ENCODE measurements at regions not wholly inside any gene's neighbourhood (a gene's known extent, or its start where the extent isn't known, plus 50 kb on each side); places are given as distances from the start of the nearest gene placed in this dataset.

- H3K4me2 ChIP-seq, result no peak overlapping the region
- no peaks in the 10 kb centered on the region for H3K27me3 ChIP-seq (ENCODE audit: insufficient read depth, low read depth)
- no peaks in the 10 kb centered on the region for H3F3A ChIP-seq (ENCODE audit: insufficient read depth, low read depth)
- no peaks in the 10 kb centered on the region for H3K9me3 ChIP-seq (ENCODE audit: insufficient read depth, low read depth)
- ChIA-PET POLR2A (ENCODE audit: unreplicated experiment) (no interaction called here), CTCF (no interaction called here)
- H2AFZ ChIP-seq, result no peak overlapping the region
- H3K36me3 ChIP-seq (ENCODE audit: low read depth), result no peaks in the 10 kb centered on the region
- no peaks in the 10 kb centered on the region for H3K4me1 ChIP-seq (replicated peaks; ENCODE audit: insufficient read depth)
- intact Hi-C loops (cut with micrococcal nuclease; ENCODE audit: unreplicated experiment), result no loop called here
- no TSS peak for BruUV-seq (replicated peaks)
- no peaks in the 10 kb centered on the region for H4K20me1 ChIP-seq (ENCODE audit: insufficient read depth)
- TF ChIP-seq CTCF (conservative IDR thresholded peaks at IDR 0.05) (no peak), EZH2 (IDR thresholded peaks at IDR 0.05; ENCODE audit: low read depth) (no peak)
- no peaks in the 10 kb centered on the region for H3K9me2 ChIP-seq (ENCODE audit: insufficient read depth)
- no peaks in the 10 kb centered on the region for H3K79me2 ChIP-seq (ENCODE audit: low read depth)
- no peak for DNase-seq
- H3K27ac ChIP-seq, result no peak overlapping the region
- H3K4me3 ChIP-seq, result no peak overlapping the region
These were observed 85.0 kb upstream of the LINC00305 start for GRCh38 chr18:64233851-64234250.

- Histone ChIP-seq H3K79me2 (ENCODE audit: low read depth) (no peaks in the 10 kb centered on the region), H3K4me1 (replicated peaks; ENCODE audit: insufficient read depth) (no peaks in the 10 kb centered on the region), H3K27me3 (ENCODE audit: insufficient read depth, low read depth) (no peaks in the 10 kb centered on the region), H2AFZ (no peak overlapping the region), H3K27ac (no peak overlapping the region), H3K4me3 (no peak overlapping the region), H3K36me3 (ENCODE audit: low read depth) (no peaks in the 10 kb centered on the region), H3K9me2 (ENCODE audit: insufficient read depth) (no peaks in the 10 kb centered on the region), H3F3A (ENCODE audit: insufficient read depth, low read depth) (no peaks in the 10 kb centered on the region), H3K9me3 (ENCODE audit: insufficient read depth, low read depth) (no peaks in the 10 kb centered on the region), H3K4me2 (no peak overlapping the region), H4K20me1 (ENCODE audit: insufficient read depth) (no peaks in the 10 kb centered on the region)
- intact Hi-C loops (cut with micrococcal nuclease; ENCODE audit: unreplicated experiment), result no loop called here
- TF ChIP-seq CTCF (conservative IDR thresholded peaks at IDR 0.05) (no peak), EZH2 (IDR thresholded peaks at IDR 0.05; ENCODE audit: low read depth) (no peak)
- BruUV-seq (replicated peaks), result no TSS peak
- DNase-seq, result no peak
- ChIA-PET CTCF (no interaction called here), POLR2A (ENCODE audit: unreplicated experiment) (no interaction called here)
These were observed 72.1 kb upstream of the LINC00305 start for GRCh38 chr18:64220941-64221340.

- Histone ChIP-seq H3K4me3 (no peak overlapping the region), H3K4me1 (replicated peaks; ENCODE audit: insufficient read depth) (no peaks in the 10 kb centered on the region), H3F3A (ENCODE audit: insufficient read depth, low read depth) (no peaks in the 10 kb centered on the region), H3K9me3 (ENCODE audit: insufficient read depth, low read depth) (no peaks in the 10 kb centered on the region), H3K36me3 (ENCODE audit: low read depth) (no peaks in the 10 kb centered on the region), H3K27me3 (ENCODE audit: insufficient read depth, low read depth) (no peaks in the 10 kb centered on the region), H3K4me2 (no peak overlapping the region), H2AFZ (no peak overlapping the region), H3K79me2 (ENCODE audit: low read depth) (no peaks in the 10 kb centered on the region), H4K20me1 (ENCODE audit: insufficient read depth) (no peaks in the 10 kb centered on the region), H3K9me2 (ENCODE audit: insufficient read depth) (no peaks in the 10 kb centered on the region), H3K27ac (no peak overlapping the region)
- ChIA-PET CTCF (no interaction called here), POLR2A (ENCODE audit: unreplicated experiment) (no interaction called here)
- intact Hi-C loops (cut with micrococcal nuclease; ENCODE audit: unreplicated experiment), result no loop called here
- TF ChIP-seq EZH2 (IDR thresholded peaks at IDR 0.05; ENCODE audit: low read depth) (no peak), CTCF (conservative IDR thresholded peaks at IDR 0.05) (no peak)
- BruUV-seq (replicated peaks), result no TSS peak
- no peak for DNase-seq
These were observed 70.6 kb upstream of the LINC00305 start for GRCh38 chr18:64219517-64219916.

Data from PC-9 (cell line).